ENCODE measurements at regions not wholly inside any gene's neighbourhood (a gene's known extent, or its start where the extent isn't known, plus 50 kb on each side); places are given as distances from the start of the nearest gene placed in this dataset.

DNA sequence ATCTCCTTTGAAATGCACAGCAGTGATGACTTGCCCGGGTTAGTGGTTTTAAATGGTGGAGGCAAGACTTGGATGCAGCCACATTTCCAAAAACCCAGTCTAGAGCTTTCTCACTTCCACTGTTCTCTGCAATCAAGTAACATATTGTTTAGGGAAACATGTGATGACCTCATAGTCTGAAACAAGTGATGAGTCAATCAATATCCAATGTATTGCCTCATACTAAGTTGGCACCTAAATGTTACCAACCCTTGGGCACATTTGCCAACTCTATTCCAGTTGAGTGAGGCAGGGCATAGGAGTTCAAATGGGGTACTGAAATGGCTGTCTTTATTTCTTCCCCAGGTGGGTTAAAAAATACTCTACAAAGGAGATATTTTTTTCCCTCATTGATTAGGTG is 1105.4 kb downstream of the VRK1 start:
- TF ChIP-seq, protein P1, sequence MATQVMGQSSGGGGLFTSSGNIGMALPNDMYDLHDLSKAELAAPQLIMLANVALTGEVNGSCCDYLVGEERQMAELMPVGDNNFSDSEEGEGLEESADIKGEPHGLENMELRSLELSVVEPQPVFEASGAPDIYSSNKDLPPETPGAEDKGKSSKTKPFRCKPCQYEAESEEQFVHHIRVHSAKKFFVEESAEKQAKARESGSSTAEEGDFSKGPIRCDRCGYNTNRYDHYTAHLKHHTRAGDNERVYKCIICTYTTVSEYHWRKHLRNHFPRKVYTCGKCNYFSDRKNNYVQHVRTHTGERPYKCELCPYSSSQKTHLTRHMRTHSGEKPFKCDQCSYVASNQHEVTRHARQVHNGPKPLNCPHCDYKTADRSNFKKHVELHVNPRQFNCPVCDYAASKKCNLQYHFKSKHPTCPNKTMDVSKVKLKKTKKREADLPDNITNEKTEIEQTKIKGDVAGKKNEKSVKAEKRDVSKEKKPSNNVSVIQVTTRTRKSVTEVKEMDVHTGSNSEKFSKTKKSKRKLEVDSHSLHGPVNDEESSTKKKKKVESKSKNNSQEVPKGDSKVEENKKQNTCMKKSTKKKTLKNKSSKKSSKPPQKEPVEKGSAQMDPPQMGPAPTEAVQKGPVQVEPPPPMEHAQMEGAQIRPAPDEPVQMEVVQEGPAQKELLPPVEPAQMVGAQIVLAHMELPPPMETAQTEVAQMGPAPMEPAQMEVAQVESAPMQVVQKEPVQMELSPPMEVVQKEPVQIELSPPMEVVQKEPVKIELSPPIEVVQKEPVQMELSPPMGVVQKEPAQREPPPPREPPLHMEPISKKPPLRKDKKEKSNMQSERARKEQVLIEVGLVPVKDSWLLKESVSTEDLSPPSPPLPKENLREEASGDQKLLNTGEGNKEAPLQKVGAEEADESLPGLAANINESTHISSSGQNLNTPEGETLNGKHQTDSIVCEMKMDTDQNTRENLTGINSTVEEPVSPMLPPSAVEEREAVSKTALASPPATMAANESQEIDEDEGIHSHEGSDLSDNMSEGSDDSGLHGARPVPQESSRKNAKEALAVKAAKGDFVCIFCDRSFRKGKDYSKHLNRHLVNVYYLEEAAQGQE (IDR thresholded peaks at IDR 0.05; ENCODE audit: insufficient replicate concordance, low read depth) = no peak
- TF ChIP-seq, protein P2, sequence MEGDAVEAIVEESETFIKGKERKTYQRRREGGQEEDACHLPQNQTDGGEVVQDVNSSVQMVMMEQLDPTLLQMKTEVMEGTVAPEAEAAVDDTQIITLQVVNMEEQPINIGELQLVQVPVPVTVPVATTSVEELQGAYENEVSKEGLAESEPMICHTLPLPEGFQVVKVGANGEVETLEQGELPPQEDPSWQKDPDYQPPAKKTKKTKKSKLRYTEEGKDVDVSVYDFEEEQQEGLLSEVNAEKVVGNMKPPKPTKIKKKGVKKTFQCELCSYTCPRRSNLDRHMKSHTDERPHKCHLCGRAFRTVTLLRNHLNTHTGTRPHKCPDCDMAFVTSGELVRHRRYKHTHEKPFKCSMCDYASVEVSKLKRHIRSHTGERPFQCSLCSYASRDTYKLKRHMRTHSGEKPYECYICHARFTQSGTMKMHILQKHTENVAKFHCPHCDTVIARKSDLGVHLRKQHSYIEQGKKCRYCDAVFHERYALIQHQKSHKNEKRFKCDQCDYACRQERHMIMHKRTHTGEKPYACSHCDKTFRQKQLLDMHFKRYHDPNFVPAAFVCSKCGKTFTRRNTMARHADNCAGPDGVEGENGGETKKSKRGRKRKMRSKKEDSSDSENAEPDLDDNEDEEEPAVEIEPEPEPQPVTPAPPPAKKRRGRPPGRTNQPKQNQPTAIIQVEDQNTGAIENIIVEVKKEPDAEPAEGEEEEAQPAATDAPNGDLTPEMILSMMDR (IDR thresholded peaks at IDR 0.05; ENCODE audit: insufficient read depth, low read length) = no peak
- Histone ChIP-seq H3K27me3 (ENCODE audit: insufficient read depth, poor library complexity, severe bottlenecking) (no peaks in the 10 kb centered on the region), H3K4me3 (replicated peaks; ENCODE audit: insufficient read depth, low read length) (no peak overlapping the region), H3K27ac (replicated peaks) (no peak overlapping the region)
- no peak for DNase-seq (ENCODE audit: low read depth in 1 of 2, low spot score in 1 of 2)

DNA sequence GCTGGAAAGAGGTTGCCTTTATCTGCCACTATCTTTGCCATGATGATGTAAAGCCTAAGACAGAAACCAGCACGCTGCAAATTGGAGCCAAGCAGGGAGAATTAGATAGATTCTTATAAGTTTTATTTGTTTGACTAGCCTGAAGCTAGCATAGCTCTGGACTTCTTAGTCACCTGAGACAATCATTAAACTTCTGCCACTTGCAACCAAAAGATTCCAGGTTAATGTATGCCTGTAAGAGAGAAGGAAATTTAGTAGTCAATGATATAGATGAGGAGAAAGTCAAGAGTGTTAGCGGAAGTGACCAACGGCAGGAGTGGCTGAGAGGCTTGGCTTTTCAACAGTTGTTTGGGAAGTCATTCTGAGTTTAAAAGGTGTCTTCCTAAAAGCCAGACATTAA is 1106.6 kb downstream of the VRK1 start:
- Histone ChIP-seq H3K4me3 (replicated peaks; ENCODE audit: insufficient read depth, low read length) (no peak overlapping the region), H3K27me3 (ENCODE audit: insufficient read depth, poor library complexity, severe bottlenecking) (no peaks in the 10 kb centered on the region), H3K27ac (replicated peaks) (no peak overlapping the region)
- TF ChIP-seq, protein P2 (IDR thresholded peaks at IDR 0.05; ENCODE audit: insufficient read depth, low read length) = no peak
- TF ChIP-seq, protein P1 (IDR thresholded peaks at IDR 0.05; ENCODE audit: insufficient replicate concordance, low read depth) = no peak
- TF ChIP-seq SPI1 (IDR thresholded peaks at IDR 0.05; ENCODE audit: borderline replicate concordance, low read depth) (no peak), POLR2AphosphoS5 (IDR thresholded peaks at IDR 0.05; ENCODE audit: low read depth) (no peak), GABPA (IDR thresholded peaks at IDR 0.05; ENCODE audit: low read depth) (no peak)
- no peak for DNase-seq (ENCODE audit: low read depth in 1 of 2, low spot score in 1 of 2)

DNA sequence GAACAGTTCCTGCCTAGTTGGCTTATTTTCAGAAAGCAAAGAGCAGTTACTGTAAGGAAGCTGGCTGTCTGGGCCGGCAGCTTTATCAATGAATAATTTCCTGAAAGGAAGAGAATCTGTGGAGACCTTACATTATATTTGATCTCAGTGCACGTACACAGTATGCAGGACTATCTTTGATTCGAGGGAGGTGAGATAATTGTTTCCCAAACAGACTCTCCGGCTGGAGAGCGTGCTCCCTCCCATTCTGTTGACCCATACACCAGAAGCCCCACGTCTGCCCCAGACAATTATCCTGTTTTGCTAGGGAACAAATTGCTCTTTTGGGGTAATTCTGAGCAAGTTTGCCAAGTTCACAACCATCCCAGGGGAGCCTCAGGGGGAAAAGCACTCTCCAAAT is 1115.0 kb downstream of the VRK1 start:
- H3K4me3 ChIP-seq (replicated peaks; ENCODE audit: insufficient read depth, low read length) = no peak overlapping the region
- no peak overlapping the region for H3K27ac ChIP-seq (replicated peaks)

More for the DNA sequence above, 1115.0 kb downstream of the VRK1 start:
- H3K27me3 ChIP-seq (ENCODE audit: insufficient read depth, poor library complexity, severe bottlenecking) = no peaks in the 10 kb centered on the region
- no peak for DNase-seq (ENCODE audit: low read depth in 1 of 2, low spot score in 1 of 2)
- no peak for TF ChIP-seq GABPA (IDR thresholded peaks at IDR 0.05; ENCODE audit: low read depth)
- TF ChIP-seq, protein P1 (IDR thresholded peaks at IDR 0.05; ENCODE audit: insufficient replicate concordance, low read depth) = no peak
